WI38 (cell line): ENCODE measurements at regions not wholly inside any gene's neighbourhood (a gene's known extent, or its start where the extent isn't known, plus 50 kb on each side); places are given as distances from the start of the nearest gene placed in this dataset.

ENCODE experiments used
- H3K4me3 ChIP-seq: 2 replicates; pipeline ENCODE4 v1.5.1; 2011; ENCODE audit warnings: low read depth, mild to moderate bottlenecking, control low read depth, low read length
- CTCF ChIP-seq: IDR thresholded peaks from 2 replicates; pipeline ENCODE4 v1.5.1; 2012; ENCODE audit warnings: low read depth, mild to moderate bottlenecking, control low read depth, low read length

GRCh38 chr5:96149021-96149420, 187.4 kb upstream of the ELL2 start:
- H3K4me3 ChIP-seq: no peak overlapping the region
- no peak for TF ChIP-seq CTCF

GRCh38 chr5:96148376-96148775, 186.7 kb upstream of the ELL2 start:
- TF ChIP-seq CTCF: no peak
- H3K4me3 ChIP-seq: no peak overlapping the region

GRCh38 chr5:96147866-96148265, 186.2 kb upstream of the ELL2 start:
- H3K4me3 ChIP-seq: no peak overlapping the region
- TF ChIP-seq CTCF: no peak

- H3K4me3 ChIP-seq: no peak overlapping the region
- no peak for TF ChIP-seq CTCF
These were observed 185.0 kb upstream of the ELL2 start for GRCh38 chr5:96146675-96147074.

DNA sequence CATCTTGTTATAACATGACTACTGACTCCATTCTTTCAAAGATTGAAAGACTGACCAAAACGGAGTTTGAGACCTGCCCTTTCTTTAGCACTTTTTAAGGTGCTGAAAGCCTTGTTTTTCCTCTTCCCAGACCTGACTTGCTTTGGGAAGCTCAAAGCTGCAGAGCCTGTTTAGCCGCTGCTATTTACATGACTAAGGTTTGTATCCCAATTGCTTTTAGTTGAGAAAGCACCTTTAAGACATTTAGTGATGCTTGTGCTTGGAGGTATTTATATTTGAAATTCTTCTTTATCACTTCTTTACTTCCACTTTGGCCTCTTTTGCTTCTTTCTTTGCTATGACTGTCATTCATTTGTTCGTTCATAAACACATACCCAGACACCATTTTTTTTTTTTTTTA, 182.6 kb upstream of the ELL2 start:
- no peak overlapping the region for H3K4me3 ChIP-seq
- TF ChIP-seq CTCF: no peak

- TF ChIP-seq CTCF: no peak
- no peak overlapping the region for H3K4me3 ChIP-seq
These were observed 181.8 kb upstream of the ELL2 start for GRCh38 chr5:96143450-96143849.

DNA sequence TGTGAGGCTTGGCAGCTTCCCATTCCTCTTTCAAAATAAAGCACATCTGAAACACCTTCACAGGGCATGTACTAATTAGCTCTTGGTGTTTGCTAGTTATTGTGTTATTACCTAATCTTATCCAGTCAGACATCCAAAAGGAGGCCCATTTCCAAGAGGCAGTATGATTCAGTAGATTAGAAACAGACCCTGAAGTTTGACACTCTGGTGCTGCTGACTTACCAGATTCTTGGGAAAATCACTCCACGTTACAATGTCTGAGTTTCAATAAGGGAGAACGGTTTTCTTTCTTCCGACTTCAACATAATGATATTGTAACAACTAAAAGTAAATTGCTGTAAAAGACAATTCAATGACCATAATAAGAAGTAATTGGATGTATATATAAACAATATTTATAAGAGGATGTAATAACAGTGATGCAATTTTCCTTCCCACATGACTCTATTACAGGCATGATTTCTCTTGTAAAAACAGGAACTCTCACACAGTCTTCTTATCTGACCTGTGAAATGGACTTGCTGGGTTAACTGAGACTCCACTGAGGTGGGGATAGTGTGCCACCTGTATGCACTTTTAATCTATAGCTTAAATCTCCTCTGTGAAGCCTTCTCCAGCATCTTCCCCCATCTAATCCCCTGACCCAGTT, 181.3 kb upstream of the ELL2 start:
- no peak for TF ChIP-seq CTCF
- H3K4me3 ChIP-seq: no peak overlapping the region
